CD8-positive, alpha-beta memory T cell (primary cell): ENCODE measurements at regions not wholly inside any gene's neighbourhood (a gene's known extent, or its start where the extent isn't known, plus 50 kb on each side); places are given as distances from the start of the nearest gene placed in this dataset.

Source experiments
- CTCF ChIA-PET: fragments of 350-600 bp; sonication (Branson Sonifier 250); formaldehyde crosslinking; loops from one replicate; lab custom pipeline; 2021; ENCODE audit warnings: antibody characterized with exemption; lab: Charles Lee
- POLR2A ChIA-PET: fragments of 350-600 bp; sonication (Branson Sonifier 250); formaldehyde crosslinking; loops from one replicate; lab custom pipeline; 2021; ENCODE audit warnings: antibody characterized with exemption; lab: Charles Lee
- DNase-seq, 5 donors: peaks; one replicate each; pipeline versions ENCODE4 v3.0.0 to v3.0.0-alpha.2; 2020 to 2022; ENCODE audit warnings: mixed read lengths in 1 of 5
- H3K27ac ChIP-seq: one replicate; pipeline ENCODE4 v1.7.0; 2013; ENCODE audit warnings: low read depth, mild to moderate bottlenecking, low read length, moderate library complexity
- H3K27me3 ChIP-seq: 2 replicates; pipeline ENCODE4 v1.7.0; 2013; ENCODE audit warnings: low read length, mild to moderate bottlenecking; ENCODE audit not compliant: insufficient read depth, poor library complexity, severe bottlenecking
- H3K36me3 ChIP-seq: 2 replicates; pipeline ENCODE4 v1.7.0; 2013; ENCODE audit warnings: mild to moderate bottlenecking, low read length, moderate library complexity; ENCODE audit not compliant: insufficient read depth
- H3K4me1 ChIP-seq: 2 replicates; pipeline ENCODE4 v1.7.0; 2013; ENCODE audit warnings: mild to moderate bottlenecking, low read length, moderate library complexity; ENCODE audit not compliant: insufficient read depth
- H3K4me3 ChIP-seq: 2 replicates; pipeline ENCODE4 v1.7.0; 2013; ENCODE audit warnings: mild to moderate bottlenecking, low read length
- H3K9me3 ChIP-seq: 2 replicates; pipeline ENCODE4 v1.7.0; 2013; ENCODE audit warnings: mild to moderate bottlenecking, low read length
- H3K27ac Mint-ChIP-seq, 8 donors: one replicate each; pipeline ENCODE4 v1.8.0; 2020 to 2021; ENCODE audit warnings: mixed read lengths in 8 of 8, mild to moderate bottlenecking in 6 of 8, inconsistent platforms in 3 of 8, moderate library complexity in 3 of 8
- H3K27me3 Mint-ChIP-seq, 2 donors: one replicate each; pipeline ENCODE4 v1.8.0; 2020 to 2021; ENCODE audit warnings: mixed read lengths in 2 of 2, mild to moderate bottlenecking in 1 of 2, moderate library complexity in 1 of 2
- H3K36me3 Mint-ChIP-seq, 3 donors: one replicate each; pipeline ENCODE4 v1.8.0; 2020 to 2021; ENCODE audit warnings: mixed read lengths in 3 of 3, inconsistent platforms in 1 of 3, mild to moderate bottlenecking in 1 of 3
- H3K4me1 Mint-ChIP-seq, 3 donors: one replicate each; pipeline ENCODE4 v1.8.0; 2020 to 2021; ENCODE audit warnings: mixed read lengths in 3 of 3, inconsistent platforms in 1 of 3, mild to moderate bottlenecking in 1 of 3
- H3K4me3 Mint-ChIP-seq, 7 donors: one replicate each; pipeline ENCODE4 v1.8.0; 2020 to 2021; ENCODE audit warnings: mixed read lengths in 7 of 7, mild to moderate bottlenecking in 6 of 7, moderate library complexity in 4 of 7, inconsistent platforms in 2 of 7
- H3K9me3 Mint-ChIP-seq, 5 donors: one replicate each; pipeline ENCODE4 v1.8.0; 2020 to 2022; ENCODE audit warnings: mixed read lengths in 5 of 5, mild to moderate bottlenecking in 3 of 5, moderate library complexity in 2 of 5, inconsistent platforms in 1 of 5

GRCh38 chr9:115305543-115305942 is 187.6 kb upstream of the TNC start:
- Mint-ChIP-seq H3K9me3 (peaks cover 0 to 2% (median 0%) of the 10 kb centered on the region in 5 donors), H3K27me3 (peaks cover 2 to 9% of the 10 kb centered on the region in 2 donors), H3K27ac (no peak overlapping the region), H3K4me1 (no peaks in the 10 kb centered on the region), H3K36me3 (no peaks in the 10 kb centered on the region), H3K4me3 (no peak overlapping the region)
- ChIA-PET POLR2A (no interaction called here), CTCF (no interaction called here)
- H3K4me1 ChIP-seq: no peaks in the 10 kb centered on the region
- no peaks in the 10 kb centered on the region for H3K36me3 ChIP-seq
- no peak overlapping the region for H3K4me3 ChIP-seq
- no peaks in the 10 kb centered on the region for H3K27me3 ChIP-seq
- no peaks in the 10 kb centered on the region for H3K9me3 ChIP-seq
- no peak overlapping the region for H3K27ac ChIP-seq
- no peak for DNase-seq

- peaks cover 0 to 6% (median 3%) of the 10 kb centered on the region in 5 donors for H3K9me3 Mint-ChIP-seq
- CTCF ChIA-PET: no interaction called here
These were observed 188.9 kb upstream of the TNC start for GRCh38 chr9:115306865-115307264.

GRCh38 chr9:115313545-115313944 is 195.6 kb upstream of the TNC start:
- H3K4me1 ChIP-seq: no peaks in the 10 kb centered on the region
- ChIA-PET POLR2A (no interaction called here), CTCF (interaction anchor here (1.4 kb wide), 1 partner anchor 12 kb away, joined by 3 read pairs; no protein-coding TSS in a partner anchor)
- H3K36me3 Mint-ChIP-seq: peaks cover 0 to 2% (median 0%) of the 10 kb centered on the region in 3 donors
- H3K4me3 Mint-ChIP-seq: no peak overlapping the region
- no peaks in the 10 kb centered on the region for H3K27me3 ChIP-seq
- H3K27ac Mint-ChIP-seq: no peak overlapping the region
- no peak overlapping the region for H3K27ac ChIP-seq
- H3K4me1 Mint-ChIP-seq: peaks cover 0 to 8% (median 0%) of the 10 kb centered on the region in 3 donors
- no peak overlapping the region for H3K4me3 ChIP-seq
- H3K36me3 ChIP-seq: no peaks in the 10 kb centered on the region
- no peak for DNase-seq
- H3K9me3 ChIP-seq: no peaks in the 10 kb centered on the region
- peaks cover 6 to 13% (median 12%) of the 10 kb centered on the region in 5 donors for H3K9me3 Mint-ChIP-seq
- peaks cover 2 to 24% of the 10 kb centered on the region in 2 donors for H3K27me3 Mint-ChIP-seq

More at GRCh38 chr9:115306865-115307264, 188.9 kb upstream of the TNC start:
- Histone ChIP-seq H3K36me3 (no peaks in the 10 kb centered on the region), H3K27ac (no peak overlapping the region), H3K27me3 (no peaks in the 10 kb centered on the region), H3K9me3 (no peaks in the 10 kb centered on the region), H3K4me3 (no peak overlapping the region), H3K4me1 (no peaks in the 10 kb centered on the region)
- H3K4me3 Mint-ChIP-seq: no peak overlapping the region
- H3K27me3 Mint-ChIP-seq: peaks cover 2 to 9% of the 10 kb centered on the region in 2 donors
- no peak overlapping the region for H3K27ac Mint-ChIP-seq
- DNase-seq: no peak
- H3K4me1 Mint-ChIP-seq: no peaks in the 10 kb centered on the region
- POLR2A ChIA-PET: no interaction called here
- no peaks in the 10 kb centered on the region for H3K36me3 Mint-ChIP-seq

- Mint-ChIP-seq H3K9me3 (peaks cover 0 to 2% (median 0%) of the 10 kb centered on the region in 5 donors), H3K27ac (no peak overlapping the region), H3K4me3 (no peak overlapping the region), H3K4me1 (no peaks in the 10 kb centered on the region), H3K27me3 (peaks cover 0 to 4% of the 10 kb centered on the region in 2 donors), H3K36me3 (no peaks in the 10 kb centered on the region)
- Histone ChIP-seq H3K27me3 (no peaks in the 10 kb centered on the region), H3K36me3 (no peaks in the 10 kb centered on the region), H3K27ac (no peak overlapping the region), H3K9me3 (no peaks in the 10 kb centered on the region), H3K4me3 (no peak overlapping the region), H3K4me1 (no peaks in the 10 kb centered on the region)
- POLR2A ChIA-PET: no interaction called here
- CTCF ChIA-PET: no interaction called here
- DNase-seq: no peak
These were observed 208.5 kb upstream of the TNC start for GRCh38 chr9:115326461-115326860.

GRCh38 chr9:115327436-115328122 is 209.6 kb upstream of the TNC start:
- Mint-ChIP-seq H3K27me3 (peaks cover 0 to 4% of the 10 kb centered on the region in 2 donors), H3K9me3 (peaks cover 0 to 2% (median 0%) of the 10 kb centered on the region in 5 donors), H3K36me3 (no peaks in the 10 kb centered on the region), H3K4me3 (no peak overlapping the region), H3K27ac (no peak overlapping the region), H3K4me1 (no peaks in the 10 kb centered on the region)
- H3K27ac ChIP-seq: no peak overlapping the region
- H3K27me3 ChIP-seq: no peaks in the 10 kb centered on the region
- H3K4me1 ChIP-seq: no peaks in the 10 kb centered on the region
- DNase-seq: no peak
- POLR2A ChIA-PET: no interaction called here
- CTCF ChIA-PET: no interaction called here
- H3K4me3 ChIP-seq: no peak overlapping the region
- no peaks in the 10 kb centered on the region for H3K36me3 ChIP-seq
- H3K9me3 ChIP-seq: no peaks in the 10 kb centered on the region

- Histone ChIP-seq H3K4me1 (no peaks in the 10 kb centered on the region), H3K27me3 (no peaks in the 10 kb centered on the region), H3K9me3 (no peaks in the 10 kb centered on the region), H3K27ac (no peak overlapping the region), H3K36me3 (no peaks in the 10 kb centered on the region), H3K4me3 (no peak overlapping the region)
- ChIA-PET CTCF (no interaction called here), POLR2A (no interaction called here)
- Mint-ChIP-seq H3K27me3 (peaks cover 0 to 5% of the 10 kb centered on the region in 2 donors), H3K9me3 (peaks cover 0 to 1% (median 0%) of the 10 kb centered on the region in 5 donors), H3K36me3 (no peaks in the 10 kb centered on the region), H3K4me3 (no peak overlapping the region), H3K27ac (no peak overlapping the region), H3K4me1 (no peaks in the 10 kb centered on the region)
- DNase-seq: no peak
These were observed 210.3 kb upstream of the TNC start for GRCh38 chr9:115328228-115328627.

- no peak overlapping the region for H3K4me3 ChIP-seq
- Mint-ChIP-seq H3K9me3 (peaks cover 0 to 1% (median 0%) of the 10 kb centered on the region in 5 donors), H3K4me3 (no peak overlapping the region), H3K4me1 (no peaks in the 10 kb centered on the region), H3K36me3 (no peaks in the 10 kb centered on the region), H3K27ac (no peak overlapping the region), H3K27me3 (peaks cover 0 to 5% of the 10 kb centered on the region in 2 donors)
- no peaks in the 10 kb centered on the region for H3K4me1 ChIP-seq
- no peaks in the 10 kb centered on the region for H3K27me3 ChIP-seq
- CTCF ChIA-PET: no interaction called here
- POLR2A ChIA-PET: no interaction called here
- H3K9me3 ChIP-seq: no peaks in the 10 kb centered on the region
- no peak overlapping the region for H3K27ac ChIP-seq
- no peaks in the 10 kb centered on the region for H3K36me3 ChIP-seq
- no peak for DNase-seq
These were observed 210.7 kb upstream of the TNC start for GRCh38 chr9:115328677-115329076.

GRCh38 chr9:115333277-115334070 is 215.5 kb upstream of the TNC start:
- Mint-ChIP-seq H3K4me1 (no peaks in the 10 kb centered on the region), H3K4me3 (no peak overlapping the region), H3K36me3 (no peaks in the 10 kb centered on the region), H3K27ac (no peak overlapping the region), H3K27me3 (peaks cover 4% of the 10 kb centered on the region in 2 donors), H3K9me3 (peaks cover 0 to 5% (median 0%) of the 10 kb centered on the region in 5 donors)
- ChIA-PET POLR2A (no interaction called here), CTCF (no interaction called here)
- Histone ChIP-seq H3K36me3 (no peaks in the 10 kb centered on the region), H3K9me3 (no peaks in the 10 kb centered on the region), H3K27ac (no peak overlapping the region), H3K4me3 (no peak overlapping the region), H3K27me3 (no peaks in the 10 kb centered on the region), H3K4me1 (no peaks in the 10 kb centered on the region)
- DNase-seq: no peak
